ENCODE measurements at regions not wholly inside any gene's neighbourhood (a gene's known extent, or its start where the extent isn't known, plus 50 kb on each side); places are given as distances from the start of the nearest gene placed in this dataset.

DNA sequence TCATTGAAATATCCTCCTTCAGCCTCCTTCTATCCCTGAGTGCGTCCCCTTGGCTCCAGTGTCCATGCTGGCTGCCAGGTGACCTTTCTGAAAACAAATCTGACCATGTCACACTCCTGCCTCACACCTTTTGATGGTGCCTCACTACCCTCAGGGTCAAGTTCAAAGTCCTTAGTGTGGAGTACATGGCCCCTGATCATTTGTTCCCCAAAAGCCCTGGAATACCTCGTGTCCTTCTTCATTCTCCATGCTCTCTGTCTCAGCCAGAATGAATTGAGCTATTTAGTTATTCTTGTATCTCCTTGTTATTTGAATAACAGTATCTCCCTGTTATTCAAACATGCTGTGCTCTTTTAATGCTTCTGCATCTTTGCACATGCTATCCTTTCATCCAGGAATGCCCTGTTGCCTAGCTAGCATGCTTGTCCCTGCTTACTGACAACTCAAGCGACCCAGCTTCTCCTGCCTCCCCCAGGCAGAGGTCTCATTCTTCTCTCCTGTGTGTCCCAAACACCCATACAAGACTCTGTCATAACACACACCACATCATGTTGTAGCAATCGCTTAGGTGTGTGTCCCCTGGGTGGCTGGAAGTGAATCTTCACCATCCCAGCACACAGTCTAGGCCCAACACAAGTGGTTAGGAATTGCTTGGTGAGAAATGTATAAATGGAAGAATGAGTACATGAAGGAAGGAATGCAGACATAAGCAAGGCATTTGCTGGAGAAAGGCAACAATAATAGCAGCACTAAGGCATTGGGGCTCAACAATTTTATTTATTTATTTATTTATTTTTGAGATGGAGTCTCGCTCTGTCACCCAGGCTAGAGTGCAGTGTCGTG, 144.0 kb downstream of the DDX1 start:
- no peak for DNase-seq

DNA sequence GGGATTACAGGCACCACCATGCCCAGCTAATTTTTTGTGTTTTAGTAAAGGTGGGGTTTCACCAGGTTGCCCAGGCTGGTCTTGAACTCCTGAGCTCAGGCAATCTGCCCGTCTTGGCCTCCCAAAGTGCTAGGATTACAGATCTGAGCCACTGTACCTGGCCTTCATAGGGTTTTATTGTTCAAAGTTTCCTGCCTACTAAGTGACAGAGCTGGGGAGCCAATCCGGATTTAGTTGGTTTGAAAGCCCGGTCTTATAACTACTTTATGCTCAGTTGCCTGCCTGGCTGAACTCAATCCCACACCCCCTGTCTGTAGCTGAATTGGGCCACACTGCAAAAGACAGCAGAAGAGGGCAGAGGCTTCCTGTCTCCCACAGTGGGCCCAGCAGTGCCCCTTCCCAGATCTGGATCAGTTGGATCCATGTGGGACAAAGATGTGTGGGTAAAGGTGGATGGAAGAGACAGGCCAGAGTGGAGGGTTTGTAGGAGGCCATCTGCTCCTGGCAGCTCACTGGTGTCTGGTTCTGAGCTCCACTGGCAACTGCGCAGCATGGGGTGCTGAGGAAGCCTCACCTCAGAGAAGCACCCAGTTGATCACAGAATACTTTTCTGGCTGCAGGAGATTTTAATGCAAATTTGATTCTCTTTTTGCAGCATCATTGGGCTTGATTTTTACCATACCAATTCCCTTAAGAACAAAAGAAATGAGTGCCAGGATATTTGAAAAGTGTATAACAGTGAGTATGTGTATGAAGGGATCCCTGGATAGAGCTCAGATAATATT, 144.9 kb downstream of the DDX1 start:
- no peak for DNase-seq

DNA sequence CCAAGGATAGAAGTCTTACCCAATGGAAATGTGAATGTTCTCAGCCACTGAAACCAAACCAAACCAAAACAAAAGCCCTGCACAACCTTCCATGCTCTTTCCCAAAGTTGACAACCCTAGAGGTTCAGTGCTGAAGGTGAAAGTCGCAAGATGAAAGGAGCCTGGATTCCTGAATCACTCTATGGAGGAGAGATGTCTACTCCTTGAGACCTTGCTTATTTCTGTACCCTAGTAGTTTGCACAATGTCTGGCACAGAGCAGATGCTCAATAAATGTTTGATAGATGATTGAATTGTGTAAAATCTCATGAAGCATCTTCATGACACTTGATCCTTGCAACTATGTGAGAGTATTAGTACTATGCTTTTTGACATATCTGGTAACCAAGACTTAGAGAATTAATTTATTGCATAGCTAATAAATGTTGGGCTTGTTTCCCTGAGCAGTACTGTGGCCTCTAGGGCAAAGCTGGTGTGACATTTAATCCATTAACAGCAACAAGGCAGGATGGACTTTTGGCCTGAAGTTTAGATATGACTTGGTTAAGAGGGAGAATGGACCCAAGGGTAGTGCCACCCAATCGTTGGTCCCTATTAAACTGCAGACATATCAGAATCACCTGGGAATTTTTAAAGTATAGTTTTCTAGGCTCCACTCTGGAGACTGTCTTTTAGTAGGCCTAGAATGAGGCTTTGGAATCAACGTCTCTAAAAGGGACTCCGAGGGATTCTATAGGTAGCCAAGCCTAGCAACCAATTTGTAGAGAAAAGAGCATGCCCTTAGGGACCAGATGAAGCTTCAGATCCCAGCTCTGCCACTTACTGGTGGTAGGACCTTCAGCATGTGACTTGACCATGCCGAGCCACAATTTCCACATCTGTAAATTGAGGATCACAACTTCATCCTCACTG, 145.9 kb downstream of the DDX1 start:
- no peak for DNase-seq

- DNase-seq: no peak
Observed at GRCh38 chr2:15738225-15738546, 146.5 kb downstream of the DDX1 start.

DNA sequence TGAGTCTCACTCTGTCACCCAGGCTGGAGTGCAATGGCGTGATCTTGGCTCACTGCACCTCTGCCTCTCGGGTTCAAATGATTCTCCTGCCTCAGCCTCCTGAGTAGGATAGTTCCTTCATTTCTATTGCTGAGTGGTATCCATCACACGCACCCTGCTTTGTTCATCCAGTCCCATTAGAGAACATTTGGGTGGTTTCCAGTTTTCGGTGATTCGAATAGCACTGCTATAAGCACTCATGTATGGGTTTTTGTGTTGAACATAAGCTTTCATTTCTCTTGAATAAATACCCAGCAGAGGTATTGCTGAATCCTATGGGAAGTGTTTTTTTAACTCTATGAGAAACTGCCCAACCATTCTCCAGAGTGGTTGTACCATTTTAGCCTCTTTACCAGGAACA, 147.3 kb downstream of the DDX1 start:
- DNase-seq: no peak

DNA sequence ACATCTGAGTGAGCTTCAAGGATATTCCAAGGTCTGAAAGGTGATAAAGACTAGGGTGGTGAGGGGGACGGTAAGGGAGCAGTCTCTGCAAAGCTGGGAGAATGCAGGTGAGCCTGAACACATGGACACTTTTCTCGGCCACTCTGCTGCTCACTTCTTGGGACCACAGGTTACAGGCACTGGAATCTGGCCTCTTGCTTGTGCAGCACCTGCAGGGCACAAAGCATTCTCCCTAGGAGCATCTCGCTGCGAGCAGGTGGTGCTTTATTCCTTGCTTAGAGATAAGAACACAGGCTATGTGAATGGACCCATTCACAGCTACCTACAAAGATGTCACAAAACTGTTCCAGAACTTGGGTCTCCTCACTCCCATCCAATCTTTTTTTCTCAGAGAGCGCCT, 153.2 kb downstream of the DDX1 start:
- DNase-seq: no peak

- DNase-seq: no peak
Observed at GRCh38 chr2:15745350-15745749, 153.7 kb downstream of the DDX1 start.

DNA sequence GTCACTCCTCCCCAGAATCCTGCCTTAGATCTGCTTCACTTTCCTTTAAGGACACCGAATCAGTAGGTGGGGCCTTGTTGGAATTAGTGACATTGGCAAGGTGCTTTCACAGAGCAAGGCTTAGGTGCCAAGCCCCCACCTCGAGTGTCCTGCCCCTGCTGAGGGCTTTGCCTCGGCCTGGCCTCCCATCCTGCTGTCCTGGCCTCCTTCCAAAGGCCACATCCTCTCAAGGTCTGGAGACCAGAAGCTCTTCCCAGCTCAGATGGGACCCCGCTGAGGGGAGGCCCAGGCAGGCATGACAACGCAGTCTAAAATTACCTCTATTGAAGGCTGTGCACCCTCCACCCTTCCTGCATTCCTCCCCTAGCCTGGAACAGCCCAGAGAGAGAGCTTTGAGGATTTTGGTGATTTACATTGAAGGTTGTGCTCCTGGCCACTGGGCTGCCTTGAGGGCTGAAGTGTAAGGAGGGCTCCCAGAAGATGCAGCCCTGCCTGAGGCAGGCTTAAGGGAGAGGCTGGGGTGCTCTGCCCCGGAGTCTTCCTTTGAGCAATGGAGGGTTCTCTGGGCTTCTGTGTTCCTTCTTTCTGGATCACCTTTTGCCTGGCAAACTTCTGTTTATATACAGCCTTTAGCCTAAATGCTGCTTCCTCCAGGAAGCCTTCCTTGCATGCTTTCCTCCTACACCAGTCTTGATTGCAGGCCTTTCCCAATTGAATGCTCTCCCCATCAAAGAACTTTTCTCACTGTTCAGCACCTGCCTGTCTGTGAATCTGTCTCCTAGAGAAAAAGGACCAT, 154.4 kb downstream of the DDX1 start:
- DNase-seq: no peak

GRCh38 chr2:15746703-15747550, 155.3 kb downstream of the DDX1 start:
- no peak for DNase-seq

DNA sequence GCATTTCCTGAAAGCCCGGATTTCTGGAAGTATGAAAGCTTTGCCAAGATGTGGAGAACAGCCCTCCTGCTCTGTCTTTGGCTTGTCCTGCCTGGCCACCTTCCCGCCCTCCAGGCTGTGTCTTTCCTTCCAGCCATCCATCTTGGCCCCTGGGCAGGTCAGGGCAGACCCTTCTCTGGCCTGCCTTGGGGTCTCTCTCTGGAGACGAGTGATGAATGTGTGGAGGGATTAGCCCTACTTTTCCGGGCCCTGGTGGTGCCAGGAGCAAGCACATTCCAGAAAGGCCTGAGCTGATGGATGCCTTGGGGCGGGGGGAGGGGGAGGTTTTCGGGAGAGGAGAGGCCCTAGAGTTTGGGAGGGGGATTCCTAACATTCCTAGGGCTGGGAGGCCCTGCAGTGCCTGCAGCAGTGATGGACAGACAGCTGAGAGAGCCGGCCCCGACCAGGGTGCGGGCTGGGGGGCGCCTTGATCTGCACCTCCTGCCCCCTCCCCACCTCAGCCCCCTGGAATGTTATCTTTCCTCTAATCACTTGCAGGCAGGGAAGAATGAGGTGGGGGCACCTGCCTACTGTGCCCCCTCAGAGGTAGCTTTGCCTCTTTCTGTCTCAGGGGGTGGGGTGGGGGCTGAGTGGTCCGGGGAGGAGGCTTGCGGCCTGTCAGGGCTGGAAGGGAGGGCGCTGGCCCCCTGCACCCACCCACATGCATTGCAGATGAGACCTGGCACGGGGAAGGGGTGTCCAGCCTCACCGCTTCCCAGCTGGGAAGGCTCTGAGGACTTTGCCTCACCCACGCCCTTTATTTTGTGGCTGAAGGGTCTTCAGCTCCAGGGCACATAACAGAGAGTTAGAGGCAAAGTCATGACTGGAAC, 156.2 kb downstream of the DDX1 start:
- no peak for DNase-seq

- DNase-seq: peak in 1 of 2 donors; percentile 2
Observed at GRCh38 chr2:15748736-15749323, 157.2 kb downstream of the DDX1 start.

- no peak for DNase-seq
Observed at GRCh38 chr2:15749460-15750432, 158.1 kb downstream of the DDX1 start.

DNA sequence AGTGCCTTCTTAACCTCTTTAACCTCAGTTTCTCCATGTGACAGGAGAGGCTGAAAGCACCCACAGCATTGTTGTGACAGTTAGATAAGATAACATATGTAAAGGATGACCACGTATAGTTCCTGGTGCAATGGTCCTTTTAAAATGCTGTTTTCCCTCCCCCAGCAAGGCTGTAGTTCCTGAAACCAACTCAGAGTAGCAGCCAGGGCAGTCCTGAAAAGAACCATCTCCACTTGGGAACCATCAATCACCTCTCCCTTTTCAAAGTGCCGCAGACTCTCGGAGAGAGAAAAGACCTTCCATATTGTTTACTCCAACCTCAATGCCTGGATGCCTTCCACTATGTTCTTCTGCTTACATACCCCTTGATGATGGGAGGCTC, 158.8 kb downstream of the DDX1 start:
- no peak for DNase-seq

DNA sequence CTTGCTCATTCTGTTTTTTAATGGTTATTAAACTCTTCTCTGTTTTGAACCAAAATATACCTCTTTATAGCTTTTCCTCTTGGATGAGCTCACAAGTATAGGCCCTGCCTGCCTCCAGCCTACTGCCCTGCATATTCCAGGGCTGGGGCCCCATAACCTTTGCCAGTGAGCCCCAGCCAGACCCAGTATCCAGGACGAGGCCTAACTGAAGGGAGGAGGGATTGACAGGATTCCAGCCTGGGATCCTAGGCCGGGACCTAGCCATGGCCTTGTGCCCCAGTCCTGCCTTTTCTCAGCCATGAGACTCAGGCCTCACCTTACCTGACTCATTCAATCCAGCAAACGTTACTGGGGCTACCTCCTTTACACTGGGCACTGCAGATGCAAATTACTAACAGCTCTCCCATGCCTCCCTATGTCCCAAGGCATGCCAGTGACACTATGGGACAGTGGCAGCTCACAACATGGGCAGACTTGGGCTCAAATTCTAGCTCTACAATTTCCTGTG, 159.2 kb downstream of the DDX1 start:
- no peak for DNase-seq

DNA sequence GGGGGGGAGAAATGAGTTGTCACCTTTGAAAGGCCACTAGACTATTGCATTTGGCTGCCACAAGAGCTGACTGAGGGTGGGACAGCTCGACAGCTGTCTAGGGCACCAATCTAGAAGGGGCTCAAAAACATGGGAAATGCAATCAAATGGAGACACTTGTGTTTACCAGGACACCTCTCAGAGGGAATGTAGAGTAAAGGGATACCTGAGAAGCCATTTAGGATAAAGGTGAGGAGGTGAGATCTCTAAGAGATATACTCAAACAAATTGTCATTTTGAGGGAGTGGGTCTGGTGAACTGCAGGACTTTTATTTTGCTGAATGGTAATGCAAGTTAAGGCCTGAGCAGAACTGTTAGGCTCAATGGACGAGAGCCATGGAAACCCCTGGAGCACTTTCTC, 159.8 kb downstream of the DDX1 start:
- no peak for DNase-seq

DNA sequence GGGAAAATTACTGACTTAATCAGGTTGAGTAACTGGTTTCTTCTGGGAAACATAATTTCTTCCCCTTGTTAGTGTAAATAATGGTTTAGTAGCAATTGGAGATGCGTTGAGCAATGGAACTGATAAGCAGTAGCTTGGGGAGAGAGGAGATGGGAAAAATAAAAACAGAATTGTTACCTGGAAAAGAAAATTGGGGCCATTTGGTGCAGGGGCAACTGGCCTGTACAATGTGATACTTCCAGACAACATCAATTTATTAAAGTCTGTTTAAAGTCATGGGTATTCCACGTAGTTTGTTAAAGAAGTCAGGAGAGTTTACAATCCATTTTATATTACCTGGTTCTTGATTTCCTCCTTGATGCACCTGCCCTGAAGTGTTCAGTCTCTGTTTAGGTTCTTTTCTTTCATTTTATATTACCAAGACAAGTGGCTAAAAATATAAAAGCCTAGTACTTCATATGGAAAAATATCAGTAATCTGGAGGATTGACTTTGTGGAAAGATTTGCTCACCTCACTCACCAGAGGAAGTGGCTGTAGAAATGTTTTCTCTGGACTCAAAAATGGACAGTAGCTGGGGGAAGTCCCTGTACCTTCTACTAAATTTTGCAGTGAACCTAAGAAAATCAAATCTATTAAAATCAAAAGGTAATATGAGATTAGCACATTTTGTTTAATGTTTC, 161.0 kb downstream of the DDX1 start:
- DNase-seq: no peak

- DNase-seq: no peak
Observed at GRCh38 chr2:15753233-15753798, 161.6 kb downstream of the DDX1 start.
